ENCODE measurements at regions not wholly inside any gene's neighbourhood (a gene's known extent, or its start where the extent isn't known, plus 50 kb on each side); places are given as distances from the start of the nearest gene placed in this dataset.

- TF ChIP-seq POLR2A (IDR thresholded peaks at IDR 0.05; ENCODE audit: low read depth) (no peak), CTCF (IDR thresholded peaks at IDR 0.05) (no peak), EP300 (IDR thresholded peaks at IDR 0.05) (no peak), POLR2AphosphoS5 (IDR thresholded peaks at IDR 0.05) (no peak)
Measured at GRCh38 chr9:13412331-13412730, 132.8 kb upstream of the MPDZ start.

Measured in esophagus muscularis mucosa (tissue), 4 donors.